H1 (cell line): ENCODE measurements at regions not wholly inside any gene's neighbourhood (a gene's known extent, or its start where the extent isn't known, plus 50 kb on each side); places are given as distances from the start of the nearest gene placed in this dataset.

Experiments used
- BRCA1 ChIP-seq: IDR thresholded peaks from 2 replicates; pipeline ENCODE4 v1.6.1; 2012; ENCODE audit warnings: low read depth, low read length, improper control_type of control experiment
- EZH2 ChIP-seq: fragments of 200-600 bp; sonication (generic); IDR thresholded peaks from 2 replicates; pipeline ENCODE4 v1.7.1; 2012; ENCODE audit warnings: low read depth, mild to moderate bottlenecking, moderate library complexity, low read length, inconsistent platforms; ENCODE audit not compliant: severe bottlenecking
- YY1 ChIP-seq: IDR thresholded peaks from 2 replicates; pipeline ENCODE4 v1.6.1; 2011; ENCODE audit warnings: low read depth, mild to moderate bottlenecking, low read length
- TF ChIP-seq, protein P1 (sequence below): fragments of 300-600 bp; sonication (generic); IDR thresholded peaks from 2 replicates; pipeline ENCODE4 v1.7.1; 2012; ENCODE audit warnings: low read length, moderate library complexity, mild to moderate bottlenecking, inconsistent platforms; ENCODE audit not compliant: insufficient replicate concordance

GRCh38 chr2:196245378-196246140, 74.2 kb upstream of the STK17B start (continued):
- TF ChIP-seq, protein P1, sequence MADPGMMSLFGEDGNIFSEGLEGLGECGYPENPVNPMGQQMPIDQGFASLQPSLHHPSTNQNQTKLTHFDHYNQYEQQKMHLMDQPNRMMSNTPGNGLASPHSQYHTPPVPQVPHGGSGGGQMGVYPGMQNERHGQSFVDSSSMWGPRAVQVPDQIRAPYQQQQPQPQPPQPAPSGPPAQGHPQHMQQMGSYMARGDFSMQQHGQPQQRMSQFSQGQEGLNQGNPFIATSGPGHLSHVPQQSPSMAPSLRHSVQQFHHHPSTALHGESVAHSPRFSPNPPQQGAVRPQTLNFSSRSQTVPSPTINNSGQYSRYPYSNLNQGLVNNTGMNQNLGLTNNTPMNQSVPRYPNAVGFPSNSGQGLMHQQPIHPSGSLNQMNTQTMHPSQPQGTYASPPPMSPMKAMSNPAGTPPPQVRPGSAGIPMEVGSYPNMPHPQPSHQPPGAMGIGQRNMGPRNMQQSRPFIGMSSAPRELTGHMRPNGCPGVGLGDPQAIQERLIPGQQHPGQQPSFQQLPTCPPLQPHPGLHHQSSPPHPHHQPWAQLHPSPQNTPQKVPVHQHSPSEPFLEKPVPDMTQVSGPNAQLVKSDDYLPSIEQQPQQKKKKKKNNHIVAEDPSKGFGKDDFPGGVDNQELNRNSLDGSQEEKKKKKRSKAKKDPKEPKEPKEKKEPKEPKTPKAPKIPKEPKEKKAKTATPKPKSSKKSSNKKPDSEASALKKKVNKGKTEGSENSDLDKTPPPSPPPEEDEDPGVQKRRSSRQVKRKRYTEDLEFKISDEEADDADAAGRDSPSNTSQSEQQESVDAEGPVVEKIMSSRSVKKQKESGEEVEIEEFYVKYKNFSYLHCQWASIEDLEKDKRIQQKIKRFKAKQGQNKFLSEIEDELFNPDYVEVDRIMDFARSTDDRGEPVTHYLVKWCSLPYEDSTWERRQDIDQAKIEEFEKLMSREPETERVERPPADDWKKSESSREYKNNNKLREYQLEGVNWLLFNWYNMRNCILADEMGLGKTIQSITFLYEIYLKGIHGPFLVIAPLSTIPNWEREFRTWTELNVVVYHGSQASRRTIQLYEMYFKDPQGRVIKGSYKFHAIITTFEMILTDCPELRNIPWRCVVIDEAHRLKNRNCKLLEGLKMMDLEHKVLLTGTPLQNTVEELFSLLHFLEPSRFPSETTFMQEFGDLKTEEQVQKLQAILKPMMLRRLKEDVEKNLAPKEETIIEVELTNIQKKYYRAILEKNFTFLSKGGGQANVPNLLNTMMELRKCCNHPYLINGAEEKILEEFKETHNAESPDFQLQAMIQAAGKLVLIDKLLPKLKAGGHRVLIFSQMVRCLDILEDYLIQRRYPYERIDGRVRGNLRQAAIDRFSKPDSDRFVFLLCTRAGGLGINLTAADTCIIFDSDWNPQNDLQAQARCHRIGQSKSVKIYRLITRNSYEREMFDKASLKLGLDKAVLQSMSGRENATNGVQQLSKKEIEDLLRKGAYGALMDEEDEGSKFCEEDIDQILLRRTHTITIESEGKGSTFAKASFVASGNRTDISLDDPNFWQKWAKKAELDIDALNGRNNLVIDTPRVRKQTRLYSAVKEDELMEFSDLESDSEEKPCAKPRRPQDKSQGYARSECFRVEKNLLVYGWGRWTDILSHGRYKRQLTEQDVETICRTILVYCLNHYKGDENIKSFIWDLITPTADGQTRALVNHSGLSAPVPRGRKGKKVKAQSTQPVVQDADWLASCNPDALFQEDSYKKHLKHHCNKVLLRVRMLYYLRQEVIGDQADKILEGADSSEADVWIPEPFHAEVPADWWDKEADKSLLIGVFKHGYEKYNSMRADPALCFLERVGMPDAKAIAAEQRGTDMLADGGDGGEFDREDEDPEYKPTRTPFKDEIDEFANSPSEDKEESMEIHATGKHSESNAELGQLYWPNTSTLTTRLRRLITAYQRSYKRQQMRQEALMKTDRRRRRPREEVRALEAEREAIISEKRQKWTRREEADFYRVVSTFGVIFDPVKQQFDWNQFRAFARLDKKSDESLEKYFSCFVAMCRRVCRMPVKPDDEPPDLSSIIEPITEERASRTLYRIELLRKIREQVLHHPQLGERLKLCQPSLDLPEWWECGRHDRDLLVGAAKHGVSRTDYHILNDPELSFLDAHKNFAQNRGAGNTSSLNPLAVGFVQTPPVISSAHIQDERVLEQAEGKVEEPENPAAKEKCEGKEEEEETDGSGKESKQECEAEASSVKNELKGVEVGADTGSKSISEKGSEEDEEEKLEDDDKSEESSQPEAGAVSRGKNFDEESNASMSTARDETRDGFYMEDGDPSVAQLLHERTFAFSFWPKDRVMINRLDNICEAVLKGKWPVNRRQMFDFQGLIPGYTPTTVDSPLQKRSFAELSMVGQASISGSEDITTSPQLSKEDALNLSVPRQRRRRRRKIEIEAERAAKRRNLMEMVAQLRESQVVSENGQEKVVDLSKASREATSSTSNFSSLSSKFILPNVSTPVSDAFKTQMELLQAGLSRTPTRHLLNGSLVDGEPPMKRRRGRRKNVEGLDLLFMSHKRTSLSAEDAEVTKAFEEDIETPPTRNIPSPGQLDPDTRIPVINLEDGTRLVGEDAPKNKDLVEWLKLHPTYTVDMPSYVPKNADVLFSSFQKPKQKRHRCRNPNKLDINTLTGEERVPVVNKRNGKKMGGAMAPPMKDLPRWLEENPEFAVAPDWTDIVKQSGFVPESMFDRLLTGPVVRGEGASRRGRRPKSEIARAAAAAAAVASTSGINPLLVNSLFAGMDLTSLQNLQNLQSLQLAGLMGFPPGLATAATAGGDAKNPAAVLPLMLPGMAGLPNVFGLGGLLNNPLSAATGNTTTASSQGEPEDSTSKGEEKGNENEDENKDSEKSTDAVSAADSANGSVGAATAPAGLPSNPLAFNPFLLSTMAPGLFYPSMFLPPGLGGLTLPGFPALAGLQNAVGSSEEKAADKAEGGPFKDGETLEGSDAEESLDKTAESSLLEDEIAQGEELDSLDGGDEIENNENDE: no peak
- no peak for TF ChIP-seq YY1
- no peak for TF ChIP-seq BRCA1
- no peak for TF ChIP-seq EZH2
